ENCODE measurements at regions not wholly inside any gene's neighbourhood (a gene's known extent, or its start where the extent isn't known, plus 50 kb on each side); places are given as distances from the start of the nearest gene placed in this dataset.
A peak's percentile ranks its signal among the peaks of the same experiment; 100 is the strongest.

DNA sequence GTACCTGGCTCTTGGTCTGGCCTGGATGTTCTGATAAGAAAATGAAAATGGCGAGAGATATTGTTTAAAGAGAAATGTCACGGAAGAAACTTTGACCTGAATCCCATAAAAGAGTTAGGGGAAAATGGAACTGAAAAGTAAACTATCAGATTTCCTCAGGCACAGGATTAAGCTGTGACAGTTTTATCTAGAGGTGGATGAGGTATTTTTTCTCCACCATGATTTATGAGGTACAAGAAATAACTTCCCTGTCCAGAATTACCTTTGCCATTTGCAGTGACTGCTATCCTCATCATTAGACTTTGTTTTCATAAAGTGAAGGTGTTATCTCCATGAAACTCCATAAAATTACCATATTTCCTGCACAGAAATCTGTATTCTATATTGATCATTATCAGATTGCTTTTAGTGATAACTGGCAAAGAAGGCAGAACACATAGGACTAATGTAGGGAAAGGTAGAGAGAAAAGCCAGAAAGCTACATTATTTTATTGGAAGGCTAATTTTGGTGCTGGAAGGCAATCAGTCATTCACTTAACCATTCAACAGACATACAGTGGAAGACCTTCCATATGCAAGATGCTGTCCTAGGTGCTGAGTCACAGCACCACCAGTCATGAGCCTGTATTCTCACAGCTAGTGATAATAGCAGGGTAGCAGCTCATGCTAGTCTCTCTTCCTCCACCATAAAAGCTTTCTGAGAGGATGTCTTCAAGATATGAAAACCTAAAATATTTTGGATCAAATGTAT, 427.3 kb upstream of the CITED2 start:
- H3K27ac ChIP-seq (ENCODE audit: low read length) = no peak overlapping the region
- no peak overlapping the region for H3K9ac ChIP-seq (ENCODE audit: low read length)
- H4K20me1 ChIP-seq (ENCODE audit: insufficient read depth, low read depth, low read length) = no peaks in the 10 kb centered on the region
- 0 out of 2 replicates have a peak, but pooled peaks cover 4% of the 10 kb centered on the region for H3K9me2 ChIP-seq (replicated peaks; ENCODE audit: insufficient read depth, low read length)
- peaks cover 17% of the 10 kb centered on the region for H3K4me1 ChIP-seq (ENCODE audit: low read length)
- H3K36me3 ChIP-seq (ENCODE audit: insufficient read depth, low read length) = no peaks in the 10 kb centered on the region
- no peak overlapping the region for H2AFZ ChIP-seq (ENCODE audit: low read length)
- H3K4me3 ChIP-seq (ENCODE audit: low read length) = no peak overlapping the region
- no peak overlapping the region for H3K4me2 ChIP-seq (ENCODE audit: low read depth, low read length, poor library complexity, severe bottlenecking)
- no peaks in the 10 kb centered on the region for H3K27me3 ChIP-seq (ENCODE audit: low read length)
- H3K9me3 ChIP-seq (ENCODE audit: low read length) = no peaks in the 10 kb centered on the region
- no peak for DNase-seq
- H3K79me2 ChIP-seq (ENCODE audit: low read length) = no peaks in the 10 kb centered on the region

- Histone ChIP-seq H3K4me3 (ENCODE audit: low read length) (no peak overlapping the region), H4K20me1 (ENCODE audit: insufficient read depth, low read depth, low read length) (no peaks in the 10 kb centered on the region), H3K9ac (ENCODE audit: low read length) (no peak overlapping the region), H3K36me3 (ENCODE audit: insufficient read depth, low read length) (no peaks in the 10 kb centered on the region), H3K27me3 (ENCODE audit: low read length) (no peaks in the 10 kb centered on the region), H3K4me1 (ENCODE audit: low read length) (peaks cover 17% of the 10 kb centered on the region), H3K27ac (ENCODE audit: low read length) (no peak overlapping the region), H2AFZ (ENCODE audit: low read length) (no peak overlapping the region), H3K4me2 (ENCODE audit: low read depth, low read length, poor library complexity, severe bottlenecking) (peak overlapping the region; percentile 22), H3K9me2 (replicated peaks; ENCODE audit: insufficient read depth, low read length) (0 out of 2 replicates have a peak, but pooled peaks cover 4% of the 10 kb centered on the region), H3K79me2 (ENCODE audit: low read length) (no peaks in the 10 kb centered on the region), H3K9me3 (ENCODE audit: low read length) (no peaks in the 10 kb centered on the region)
- no peak for DNase-seq
These were observed 426.4 kb upstream of the CITED2 start for GRCh38 chr6:139800837-139801236.

- no peaks in the 10 kb centered on the region for H3K27me3 ChIP-seq (ENCODE audit: low read length)
- H3K4me2 ChIP-seq (ENCODE audit: low read depth, low read length, poor library complexity, severe bottlenecking) = no peak overlapping the region
- no peaks in the 10 kb centered on the region for H4K20me1 ChIP-seq (ENCODE audit: insufficient read depth, low read depth, low read length)
- no peaks in the 10 kb centered on the region for H3K79me2 ChIP-seq (ENCODE audit: low read length)
- no peaks in the 10 kb centered on the region for H3K4me1 ChIP-seq (ENCODE audit: low read length)
- H3K9me3 ChIP-seq (ENCODE audit: low read length) = no peaks in the 10 kb centered on the region
- H2AFZ ChIP-seq (ENCODE audit: low read length) = no peak overlapping the region
- H3K9ac ChIP-seq (ENCODE audit: low read length) = no peak overlapping the region
- no peak overlapping the region for H3K4me3 ChIP-seq (ENCODE audit: low read length)
- no peaks in the 10 kb centered on the region for H3K36me3 ChIP-seq (ENCODE audit: insufficient read depth, low read length)
- H3K9me2 ChIP-seq (replicated peaks; ENCODE audit: insufficient read depth, low read length) = no peaks in the 10 kb centered on the region
- DNase-seq = no peak
- no peak overlapping the region for H3K27ac ChIP-seq (ENCODE audit: low read length)
These were observed 416.1 kb upstream of the CITED2 start for GRCh38 chr6:139790527-139790926.

DNA sequence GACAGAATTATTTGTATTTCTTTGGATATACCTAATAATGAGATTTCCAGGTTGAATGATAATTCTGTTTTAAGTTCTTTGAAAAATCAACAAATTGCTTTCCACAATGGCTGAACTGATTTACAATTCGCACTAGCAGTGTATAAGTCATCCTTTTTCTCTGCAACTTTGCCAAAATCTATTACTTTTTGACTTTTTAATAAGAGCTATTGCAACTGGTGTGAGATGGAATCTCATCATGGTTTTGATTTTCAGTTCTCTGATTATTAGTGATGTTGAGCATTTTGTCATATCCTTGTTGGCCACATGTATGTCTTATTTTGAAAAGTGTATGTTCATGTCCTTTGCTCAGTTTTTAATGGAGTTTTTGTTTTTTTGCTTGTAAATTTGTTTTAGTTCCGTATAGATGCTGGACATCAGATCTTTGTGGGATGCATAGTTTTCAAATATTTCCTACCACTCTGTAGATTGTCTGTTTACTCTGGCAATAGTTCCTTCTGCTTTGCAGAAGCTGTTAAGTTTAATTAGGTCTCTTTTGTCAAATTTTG, 409.8 kb upstream of the CITED2 start:
- Histone ChIP-seq H3K27ac (ENCODE audit: low read length) (no peak overlapping the region), H2AFZ (ENCODE audit: low read length) (no peak overlapping the region), H3K4me2 (ENCODE audit: low read depth, low read length, poor library complexity, severe bottlenecking) (no peak overlapping the region), H3K4me1 (ENCODE audit: low read length) (no peaks in the 10 kb centered on the region), H3K9me2 (replicated peaks; ENCODE audit: insufficient read depth, low read length) (no peaks in the 10 kb centered on the region), H3K9ac (ENCODE audit: low read length) (no peak overlapping the region), H3K36me3 (ENCODE audit: insufficient read depth, low read length) (no peaks in the 10 kb centered on the region), H4K20me1 (ENCODE audit: insufficient read depth, low read depth, low read length) (no peaks in the 10 kb centered on the region), H3K4me3 (ENCODE audit: low read length) (no peak overlapping the region), H3K27me3 (ENCODE audit: low read length) (no peaks in the 10 kb centered on the region), H3K9me3 (ENCODE audit: low read length) (no peaks in the 10 kb centered on the region), H3K79me2 (ENCODE audit: low read length) (no peaks in the 10 kb centered on the region)
- DNase-seq = no peak

- Histone ChIP-seq H3K36me3 (ENCODE audit: insufficient read depth, low read length) (no peaks in the 10 kb centered on the region), H3K27ac (ENCODE audit: low read length) (no peak overlapping the region), H3K4me1 (ENCODE audit: low read length) (peaks cover 14% of the 10 kb centered on the region), H3K9me2 (replicated peaks; ENCODE audit: insufficient read depth, low read length) (no peaks in the 10 kb centered on the region), H2AFZ (ENCODE audit: low read length) (no peak overlapping the region), H3K4me3 (ENCODE audit: low read length) (no peak overlapping the region), H3K9ac (ENCODE audit: low read length) (no peak overlapping the region), H3K4me2 (ENCODE audit: low read depth, low read length, poor library complexity, severe bottlenecking) (no peak overlapping the region), H3K9me3 (ENCODE audit: low read length) (no peaks in the 10 kb centered on the region), H3K79me2 (ENCODE audit: low read length) (no peaks in the 10 kb centered on the region), H3K27me3 (ENCODE audit: low read length) (no peaks in the 10 kb centered on the region), H4K20me1 (ENCODE audit: insufficient read depth, low read depth, low read length) (no peaks in the 10 kb centered on the region)
- DNase-seq = no peak
These were observed 405.7 kb upstream of the CITED2 start for GRCh38 chr6:139779988-139780774.

GRCh38 chr6:139778688-139779087, 404.2 kb upstream of the CITED2 start:
- Histone ChIP-seq H3K27me3 (ENCODE audit: low read length) (no peaks in the 10 kb centered on the region), H4K20me1 (ENCODE audit: insufficient read depth, low read depth, low read length) (no peaks in the 10 kb centered on the region), H3K9me3 (ENCODE audit: low read length) (no peaks in the 10 kb centered on the region), H3K27ac (ENCODE audit: low read length) (no peak overlapping the region), H3K36me3 (ENCODE audit: insufficient read depth, low read length) (no peaks in the 10 kb centered on the region), H3K79me2 (ENCODE audit: low read length) (no peaks in the 10 kb centered on the region), H2AFZ (ENCODE audit: low read length) (no peak overlapping the region), H3K9me2 (replicated peaks; ENCODE audit: insufficient read depth, low read length) (no peaks in the 10 kb centered on the region), H3K4me1 (ENCODE audit: low read length) (peaks cover 14% of the 10 kb centered on the region), H3K4me2 (ENCODE audit: low read depth, low read length, poor library complexity, severe bottlenecking) (no peak overlapping the region), H3K9ac (ENCODE audit: low read length) (no peak overlapping the region), H3K4me3 (ENCODE audit: low read length) (no peak overlapping the region)
- no peak for DNase-seq

- H3K9me3 ChIP-seq (ENCODE audit: low read length) = no peaks in the 10 kb centered on the region
- H4K20me1 ChIP-seq (ENCODE audit: insufficient read depth, low read depth, low read length) = no peaks in the 10 kb centered on the region
- H3K4me3 ChIP-seq (ENCODE audit: low read length) = no peak overlapping the region
- no peak overlapping the region for H3K4me2 ChIP-seq (ENCODE audit: low read depth, low read length, poor library complexity, severe bottlenecking)
- H3K27ac ChIP-seq (ENCODE audit: low read length) = no peak overlapping the region
- H3K9ac ChIP-seq (ENCODE audit: low read length) = no peak overlapping the region
- no peaks in the 10 kb centered on the region for H3K79me2 ChIP-seq (ENCODE audit: low read length)
- no peak for DNase-seq
- peaks cover 14% of the 10 kb centered on the region for H3K4me1 ChIP-seq (ENCODE audit: low read length)
- no peaks in the 10 kb centered on the region for H3K27me3 ChIP-seq (ENCODE audit: low read length)
- H3K36me3 ChIP-seq (ENCODE audit: insufficient read depth, low read length) = no peaks in the 10 kb centered on the region
- no peak overlapping the region for H2AFZ ChIP-seq (ENCODE audit: low read length)
- no peaks in the 10 kb centered on the region for H3K9me2 ChIP-seq (replicated peaks; ENCODE audit: insufficient read depth, low read length)
These were observed 403.7 kb upstream of the CITED2 start for GRCh38 chr6:139778106-139778505.

- no peak overlapping the region for H3K4me3 ChIP-seq (ENCODE audit: low read length)
- no peaks in the 10 kb centered on the region for H3K36me3 ChIP-seq (ENCODE audit: insufficient read depth, low read length)
- H4K20me1 ChIP-seq (ENCODE audit: insufficient read depth, low read depth, low read length) = no peaks in the 10 kb centered on the region
- no peak overlapping the region for H3K4me2 ChIP-seq (ENCODE audit: low read depth, low read length, poor library complexity, severe bottlenecking)
- no peaks in the 10 kb centered on the region for H3K9me2 ChIP-seq (replicated peaks; ENCODE audit: insufficient read depth, low read length)
- H3K4me1 ChIP-seq (ENCODE audit: low read length) = peaks cover 14% of the 10 kb centered on the region
- no peak overlapping the region for H3K27ac ChIP-seq (ENCODE audit: low read length)
- no peaks in the 10 kb centered on the region for H3K9me3 ChIP-seq (ENCODE audit: low read length)
- DNase-seq = no peak
- no peaks in the 10 kb centered on the region for H3K79me2 ChIP-seq (ENCODE audit: low read length)
- no peak overlapping the region for H2AFZ ChIP-seq (ENCODE audit: low read length)
- no peaks in the 10 kb centered on the region for H3K27me3 ChIP-seq (ENCODE audit: low read length)
- H3K9ac ChIP-seq (ENCODE audit: low read length) = no peak overlapping the region
These were observed 402.9 kb upstream of the CITED2 start for GRCh38 chr6:139777202-139777970.

Data from Karpas-422 (cell line).